SK-N-SH (cell line): ENCODE measurements at regions not wholly inside any gene's neighbourhood (a gene's known extent, or its start where the extent isn't known, plus 50 kb on each side); places are given as distances from the start of the nearest gene placed in this dataset.

Source experiments
- CTCF ChIA-PET: fragments of 300-600, 350-600 bp; formaldehyde crosslinking; extraction: SDS; loops from one replicate; lab custom pipeline; 2021; lab: Yijun Ruan, JAX
- POLR2A ChIA-PET: fragments of 350-600 bp; sonication (Branson Sonifier 250); formaldehyde crosslinking; extraction: SDS; loops from one replicate; lab custom pipeline; 2020; ENCODE audit warnings: antibody characterized with exemption, inconsistent platforms; lab: Yijun Ruan, JAX
- DNase-seq: peaks from one replicate; pipeline ENCODE4 v3.0.0; 2012
- H2AFZ ChIP-seq: fragments of 200-600 bp; sonication (generic); 2 replicates; pipeline ENCODE4 v1.8.1; 2016; ENCODE audit warnings: antibody characterized with exemption, mild to moderate bottlenecking, low read depth
- H3F3A ChIP-seq: fragments of 200-600 bp; sonication (generic); replicated peaks from 2 replicates; pipeline ENCODE3; 2016; ENCODE audit warnings: antibody characterized with exemption, mild to moderate bottlenecking; ENCODE audit not compliant: insufficient read depth
- H3K27ac ChIP-seq, 2 experiments: fragments of 200-500 bp in 1 of 2; fragments of 200-600 bp in 1 of 2; sonication (Bioruptor generic) in 1 of 2; sonication (generic), shearing (Covaris generic) in 1 of 2; 2 replicates each; pipeline versions ENCODE4 v1.5.1 to v1.6.1; 2014 to 2016; ENCODE audit warnings: low read depth in 2 of 2, inconsistent platforms in 1 of 2, low read length in 1 of 2, mild to moderate bottlenecking in 1 of 2, mixed read lengths in 1 of 2
- H3K27me3 ChIP-seq: fragments of 200-600 bp; sonication (generic), shearing (Covaris generic); 2 replicates; pipeline ENCODE4 v1.6.1; 2016; ENCODE audit warnings: mixed run types; ENCODE audit not compliant: insufficient read depth
- H3K36me3 ChIP-seq, 2 experiments: fragments of 200-500 bp in 1 of 2; fragments of 200-600 bp in 1 of 2; sonication (Bioruptor generic) in 1 of 2; sonication (generic) in 1 of 2; replicated peaks in 1 of 2; 2 replicates each; pipeline versions ENCODE3 to v1.5.1; 2014 to 2016; ENCODE audit warnings: low read length in 1 of 2, mild to moderate bottlenecking in 1 of 2; ENCODE audit not compliant: insufficient read depth in 2 of 2, control insufficient read depth in 1 of 2
- H3K4me1 ChIP-seq, 2 experiments: fragments of 200-500 bp in 1 of 2; fragments of 200-600 bp in 1 of 2; sonication (Bioruptor generic) in 1 of 2; sonication (generic), shearing (Covaris generic) in 1 of 2; 2 replicates each; pipeline versions ENCODE4 v1.5.1 to v1.6.1; 2014 to 2016; ENCODE audit warnings: low read depth in 1 of 2, low read length in 1 of 2, mixed run types in 1 of 2; ENCODE audit not compliant: insufficient read depth in 2 of 2, control insufficient read depth in 1 of 2
- H3K4me2 ChIP-seq: fragments of 200-600 bp; sonication (generic), shearing (Covaris generic); 2 replicates; pipeline ENCODE4 v1.6.1; 2017; ENCODE audit warnings: mixed run types
- H3K4me3 ChIP-seq, 2 experiments: fragments of 200-500 bp in 1 of 2; fragments of 200-600 bp in 1 of 2; sonication (Bioruptor generic) in 1 of 2; sonication (generic), shearing (Covaris generic) in 1 of 2; 2 replicates each; pipeline versions ENCODE4 v1.5.1 to v1.8.1; 2014 to 2016; ENCODE audit warnings: low read depth in 2 of 2, inconsistent platforms in 1 of 2, low read length in 1 of 2, mild to moderate bottlenecking in 1 of 2, mixed read lengths in 1 of 2, moderate library complexity in 1 of 2
- H3K79me2 ChIP-seq: fragments of 200-600 bp; sonication (generic); 2 replicates; pipeline ENCODE4 v1.8.1; 2017; ENCODE audit warnings: mild to moderate bottlenecking; ENCODE audit not compliant: insufficient read depth
- H3K9ac ChIP-seq: fragments of 200-600 bp; sonication (generic); 2 replicates; pipeline ENCODE4 v1.6.1; 2017; ENCODE audit warnings: mixed run types
- H3K9me2 ChIP-seq: fragments of 200-600 bp; sonication (generic); 2 replicates; pipeline ENCODE4 v1.6.1; 2017; ENCODE audit warnings: mixed run types
- H3K9me3 ChIP-seq: fragments of 200-600 bp; sonication (generic); 2 replicates; pipeline ENCODE4 v1.6.1; 2017; ENCODE audit warnings: mixed run types, mild to moderate bottlenecking, moderate library complexity
- H4K20me1 ChIP-seq: fragments of 200-600 bp; sonication (generic); 2 replicates; pipeline ENCODE4 v1.6.1; 2017; ENCODE audit warnings: mild to moderate bottlenecking, mixed run types; ENCODE audit not compliant: insufficient read depth
- CTCF ChIP-seq: fragments of 200-600 bp; sonication (generic); IDR thresholded peaks from 2 replicates; pipeline ENCODE4 v1.6.1; 2017; ENCODE audit warnings: antibody characterized with exemption, mild to moderate bottlenecking, moderate library complexity
- ELF1 ChIP-seq: IDR thresholded peaks from 2 replicates; pipeline ENCODE4 v1.4.0; 2012
- EZH2phosphoT487 ChIP-seq: fragments of 200-600 bp; sonication (generic); IDR thresholded peaks from 2 replicates; pipeline ENCODE4 v1.6.1; 2017; ENCODE audit warnings: low read depth, mixed run types, mild to moderate bottlenecking, antibody characterized with exemption, moderate library complexity, borderline replicate concordance
- FOSL2 ChIP-seq: IDR thresholded peaks from 2 replicates; pipeline ENCODE4 v1.4.0; 2012; ENCODE audit warnings: low read depth, mild to moderate bottlenecking, moderate library complexity, borderline replicate concordance
- IRF3 ChIP-seq: fragments of 150-350 bp; IDR thresholded peaks from 2 replicates; pipeline ENCODE4 v1.6.1; 2016; ENCODE audit warnings: mild to moderate bottlenecking, low read depth, low read length
- JUND ChIP-seq: IDR thresholded peaks from 2 replicates; pipeline ENCODE4 v1.4.0; 2012
- MAX ChIP-seq: IDR thresholded peaks from 2 replicates; pipeline ENCODE4 v1.4.0; 2012; ENCODE audit warnings: low read depth
- MEF2A ChIP-seq: IDR thresholded peaks from 2 replicates; pipeline ENCODE4 v1.4.0; 2012; ENCODE audit warnings: low read depth, borderline replicate concordance
- MXI1 ChIP-seq: IDR thresholded peaks from 2 replicates; pipeline ENCODE4 v1.6.1; 2012; ENCODE audit warnings: mild to moderate bottlenecking, low read depth, low read length, improper control_type of control experiment
- RCOR1 ChIP-seq: fragments of 150-350 bp; IDR thresholded peaks from 2 replicates; pipeline ENCODE4 v1.6.1; 2017; ENCODE audit warnings: antibody characterized with exemption, low read length
- REST ChIP-seq: IDR thresholded peaks from 2 replicates; pipeline ENCODE4 v1.6.1; 2012; ENCODE audit warnings: mild to moderate bottlenecking, low read depth, low read length, moderate library complexity
- RXRA ChIP-seq: IDR thresholded peaks from 2 replicates; pipeline ENCODE4 v1.4.0; 2012; ENCODE audit warnings: low read depth, mild to moderate bottlenecking, borderline replicate concordance
- SMC3 ChIP-seq: IDR thresholded peaks from 2 replicates; pipeline ENCODE4 v1.6.1; 2012; ENCODE audit warnings: low read depth, low read length, improper control_type of control experiment
- TAF1 ChIP-seq: IDR thresholded peaks from 2 replicates; pipeline ENCODE4 v1.6.1; 2012; ENCODE audit warnings: low read depth, mild to moderate bottlenecking, low read length, moderate library complexity, borderline replicate concordance
- USF1 ChIP-seq: IDR thresholded peaks from 2 replicates; pipeline ENCODE4 v1.4.0; 2012; ENCODE audit warnings: low read depth, borderline replicate concordance
- USF2 ChIP-seq: fragments of 150-350 bp; IDR thresholded peaks from 2 replicates; pipeline ENCODE4 v1.6.1; 2017; ENCODE audit warnings: antibody characterized with exemption, low read length, low read depth, borderline replicate concordance
- YY1 ChIP-seq: IDR thresholded peaks from 2 replicates; pipeline ENCODE4 v1.4.0; 2012; ENCODE audit warnings: low read depth, mild to moderate bottlenecking
- ZBTB33 ChIP-seq: IDR thresholded peaks from 2 replicates; pipeline ENCODE4 v1.4.0; 2012; ENCODE audit warnings: low read depth, borderline replicate concordance
- WGBS: methylation state at CpG from one replicate; pipeline ENCODE4 v1.1.6; 2017; ENCODE audit warnings: low lambda C conversion rate; 5-methylcytosine and 5-hydroxymethylcytosine counted together

- H3K4me2 ChIP-seq: no peak overlapping the region
- TF ChIP-seq SMC3 (no peak), MAX (no peak), MXI1 (no peak), CTCF (no peak), USF2 (no peak), ELF1 (no peak), REST (no peak), RCOR1 (no peak), MEF2A (no peak), RXRA (no peak), TAF1 (no peak), EZH2phosphoT487 (no peak), ZBTB33 (no peak), FOSL2 (no peak), YY1 (no peak), IRF3 (no peak), JUND (no peak), USF1 (no peak)
- H3F3A ChIP-seq: no peaks in the 10 kb centered on the region
- no peaks in the 10 kb centered on the region for H3K9me3 ChIP-seq
- no peaks in the 10 kb centered on the region for H3K27me3 ChIP-seq
- no peak overlapping the region for H3K27ac ChIP-seq
- no peaks in the 10 kb centered on the region for H3K36me3 ChIP-seq
- DNase-seq: no peak
- no peak overlapping the region for H3K9ac ChIP-seq
- no peaks in the 10 kb centered on the region for H3K9me2 ChIP-seq
- H3K4me3 ChIP-seq: no peak overlapping the region
- CTCF ChIA-PET: interaction anchor here (1.0 to 2.2 kb wide), 2 partner anchors 9 to 11 kb away, joined by 3 to 11 read pairs; no protein-coding TSS in a partner anchor
- H4K20me1 ChIP-seq: no peaks in the 10 kb centered on the region
- H3K79me2 ChIP-seq: no peaks in the 10 kb centered on the region
- WGBS: 71% methylated on average over 6 of the region's 6 CpGs
- H3K4me1 ChIP-seq: peaks cover 0 to 8% of the 10 kb centered on the region in 2 experiments; a peak in 2 of 4 replicates
- no peak overlapping the region for H2AFZ ChIP-seq
- POLR2A ChIA-PET: no interaction called here
These were observed 113.4 kb downstream of the MRM1 start for GRCh38 chr17:36714789-36715188.
